SU-DHL-6 (cell line): ENCODE measurements at regions not wholly inside any gene's neighbourhood (a gene's known extent, or its start where the extent isn't known, plus 50 kb on each side); places are given as distances from the start of the nearest gene placed in this dataset.

Source experiments
- H2AFZ ChIP-seq: fragments of 200-600 bp; sonication (generic); 2 replicates; pipeline ENCODE4 v1.6.1; 2014; ENCODE audit warnings: low read depth, mild to moderate bottlenecking, moderate library complexity, mixed read lengths, antibody characterized with exemption, low read length; ENCODE audit not compliant: severe bottlenecking
- H3F3A ChIP-seq: fragments of 200-600 bp; shearing (Covaris generic); 2 replicates; pipeline ENCODE4 v1.6.0; 2016; ENCODE audit warnings: antibody characterized with exemption, mild to moderate bottlenecking; ENCODE audit not compliant: insufficient read depth
- H3K27ac ChIP-seq: fragments of 200-600 bp; sonication (generic); 2 replicates; pipeline ENCODE4 v1.5.1; 2016; ENCODE audit warnings: low read depth, mild to moderate bottlenecking, low read length, moderate library complexity, mixed read lengths
- H3K27me3 ChIP-seq: fragments of 200-600 bp; sonication (generic), shearing (Covaris generic); 2 replicates; pipeline ENCODE4 v1.6.0; 2014; ENCODE audit warnings: mild to moderate bottlenecking, low read length
- H3K36me3 ChIP-seq: fragments of 200-600 bp; sonication (generic); 2 replicates; pipeline ENCODE4 v1.6.1; 2014; ENCODE audit warnings: mild to moderate bottlenecking, low read length, mixed read lengths
- H3K4me2 ChIP-seq: fragments of 300-600, 200-600 bp; shearing (Covaris generic), sonication (generic); 2 replicates; pipeline ENCODE4 v1.6.0; 2014; ENCODE audit warnings: low read length, low read depth, mild to moderate bottlenecking; ENCODE audit not compliant: poor library complexity, severe bottlenecking
- H3K4me3 ChIP-seq: fragments of 200-600 bp; sonication (generic); 2 replicates; pipeline ENCODE4 v1.5.1; 2014; ENCODE audit warnings: antibody characterized with exemption, low read length, mild to moderate bottlenecking, mixed read lengths; ENCODE audit not compliant: insufficient read depth, poor library complexity, severe bottlenecking
- H3K79me2 ChIP-seq: fragments of 200-600 bp; sonication (generic); 2 replicates; pipeline ENCODE4 v1.6.1; 2014; ENCODE audit warnings: mild to moderate bottlenecking, low read length, moderate library complexity; ENCODE audit not compliant: insufficient read depth
- H3K9ac ChIP-seq: fragments of 200-600 bp; sonication (generic); 2 replicates; pipeline ENCODE4 v1.7.0; 2014; ENCODE audit warnings: mild to moderate bottlenecking, low read length
- H3K9me2 ChIP-seq: fragments of 200-600 bp; sonication (generic); replicated peaks from 2 replicates; pipeline ENCODE4 v1.6.1; 2014; ENCODE audit warnings: low read length; ENCODE audit not compliant: insufficient read depth
- H3K9me3 ChIP-seq: fragments of 200-600 bp; sonication (generic); 2 replicates; pipeline ENCODE4 v1.6.1; 2014; ENCODE audit warnings: low read length, mixed read lengths; ENCODE audit not compliant: insufficient read depth
- H4K20me1 ChIP-seq: fragments of 200-600 bp; sonication (generic); 2 replicates; pipeline ENCODE4 v1.6.1; 2014; ENCODE audit warnings: low read depth, mild to moderate bottlenecking, antibody characterized with exemption, low read length, moderate library complexity, mixed read lengths
- EZH2phosphoT487 ChIP-seq: fragments of 200-600 bp; sonication (generic), shearing (Covaris generic); conservative IDR thresholded peaks from 2 replicates; pipeline ENCODE4 v1.6.1; 2018; ENCODE audit warnings: mild to moderate bottlenecking, antibody characterized with exemption, low read length, moderate library complexity, mixed read lengths
- TF ChIP-seq, protein P1 (sequence below): fragments of 200-600 bp; sonication (generic); IDR thresholded peaks from one replicate; pipeline ENCODE4 v1.5.1; 2017; ENCODE audit warnings: antibody characterized with exemption, mild to moderate bottlenecking, low read length, moderate library complexity; ENCODE audit not compliant: insufficient read depth, poor library complexity, severe bottlenecking

DNA sequence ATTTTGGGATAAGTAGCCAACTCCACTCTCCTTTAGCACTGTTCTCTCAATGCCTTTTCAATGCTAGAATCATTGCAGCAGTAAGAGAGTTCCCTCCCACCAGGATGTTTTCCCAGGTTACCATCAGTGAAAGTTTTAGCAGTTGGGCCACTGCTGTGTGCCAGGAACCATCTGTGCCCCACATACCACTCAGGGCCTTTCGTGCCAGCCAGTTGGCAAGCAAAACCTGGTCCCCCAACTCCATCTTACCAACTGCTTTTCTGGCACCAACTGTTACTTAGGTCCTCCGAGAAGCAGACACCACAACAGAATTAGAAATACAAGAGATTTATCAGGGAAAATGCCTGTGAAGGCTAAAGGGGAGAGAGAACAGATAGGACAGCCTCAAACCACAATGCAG, 533.4 kb upstream of the NBEA start:
- Histone ChIP-seq H4K20me1 (no peaks in the 10 kb centered on the region), H3K27me3 (no peaks in the 10 kb centered on the region), H2AFZ (no peak overlapping the region), H3K9me3 (no peaks in the 10 kb centered on the region), H3K9ac (no peak overlapping the region), H3K36me3 (no peaks in the 10 kb centered on the region), H3K9me2 (no peaks in the 10 kb centered on the region), H3K27ac (no peak overlapping the region), H3K4me3 (no peak overlapping the region), H3K79me2 (no peaks in the 10 kb centered on the region), H3F3A (no peaks in the 10 kb centered on the region), H3K4me2 (no peak overlapping the region)
- no peak for TF ChIP-seq EZH2phosphoT487
- TF ChIP-seq, protein P1, sequence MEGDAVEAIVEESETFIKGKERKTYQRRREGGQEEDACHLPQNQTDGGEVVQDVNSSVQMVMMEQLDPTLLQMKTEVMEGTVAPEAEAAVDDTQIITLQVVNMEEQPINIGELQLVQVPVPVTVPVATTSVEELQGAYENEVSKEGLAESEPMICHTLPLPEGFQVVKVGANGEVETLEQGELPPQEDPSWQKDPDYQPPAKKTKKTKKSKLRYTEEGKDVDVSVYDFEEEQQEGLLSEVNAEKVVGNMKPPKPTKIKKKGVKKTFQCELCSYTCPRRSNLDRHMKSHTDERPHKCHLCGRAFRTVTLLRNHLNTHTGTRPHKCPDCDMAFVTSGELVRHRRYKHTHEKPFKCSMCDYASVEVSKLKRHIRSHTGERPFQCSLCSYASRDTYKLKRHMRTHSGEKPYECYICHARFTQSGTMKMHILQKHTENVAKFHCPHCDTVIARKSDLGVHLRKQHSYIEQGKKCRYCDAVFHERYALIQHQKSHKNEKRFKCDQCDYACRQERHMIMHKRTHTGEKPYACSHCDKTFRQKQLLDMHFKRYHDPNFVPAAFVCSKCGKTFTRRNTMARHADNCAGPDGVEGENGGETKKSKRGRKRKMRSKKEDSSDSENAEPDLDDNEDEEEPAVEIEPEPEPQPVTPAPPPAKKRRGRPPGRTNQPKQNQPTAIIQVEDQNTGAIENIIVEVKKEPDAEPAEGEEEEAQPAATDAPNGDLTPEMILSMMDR, result no peak

DNA sequence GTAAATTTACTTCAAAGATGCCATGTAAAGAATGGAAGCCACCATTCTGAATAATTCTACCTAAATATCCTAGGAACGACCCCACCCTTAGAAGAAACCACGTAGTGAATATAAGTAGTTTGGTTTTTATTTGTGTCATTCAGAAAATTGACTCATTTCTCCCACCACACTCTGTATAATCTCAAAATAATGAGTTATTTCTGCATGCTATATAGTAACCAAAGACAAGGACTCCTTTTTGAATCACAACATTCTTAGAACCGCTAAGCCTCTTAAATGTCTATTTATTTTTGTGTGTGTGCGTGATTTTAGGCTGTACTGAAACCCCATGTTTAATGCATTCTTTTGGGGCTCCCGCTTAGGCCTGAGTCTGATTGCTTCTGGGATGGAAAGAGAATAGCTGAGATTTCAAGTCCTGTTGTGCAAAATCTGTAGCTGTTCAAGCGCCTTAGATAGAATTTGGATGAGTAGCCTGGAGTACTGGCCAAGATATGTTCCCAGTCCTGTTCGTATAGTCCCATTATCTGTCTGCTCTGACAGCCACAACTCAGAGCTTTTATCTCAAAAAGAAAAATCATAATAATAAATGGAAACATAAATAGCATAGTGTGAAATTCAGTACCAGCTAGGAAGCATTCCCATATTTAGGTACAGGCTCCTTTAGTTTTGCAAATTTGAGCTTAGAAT, 532.4 kb upstream of the NBEA start:
- no peaks in the 10 kb centered on the region for H3K36me3 ChIP-seq
- no peak overlapping the region for H3K27ac ChIP-seq
- no peaks in the 10 kb centered on the region for H3K79me2 ChIP-seq
- H3K9me3 ChIP-seq, result no peaks in the 10 kb centered on the region
- H3K4me2 ChIP-seq, result no peak overlapping the region
- no peak overlapping the region for H3K9ac ChIP-seq
- H3F3A ChIP-seq, result no peaks in the 10 kb centered on the region
- H3K27me3 ChIP-seq, result no peaks in the 10 kb centered on the region
- H4K20me1 ChIP-seq, result no peaks in the 10 kb centered on the region
- H3K9me2 ChIP-seq, result no peaks in the 10 kb centered on the region
- H3K4me3 ChIP-seq, result no peak overlapping the region
- TF ChIP-seq, protein P1, result no peak
- H2AFZ ChIP-seq, result no peak overlapping the region

DNA sequence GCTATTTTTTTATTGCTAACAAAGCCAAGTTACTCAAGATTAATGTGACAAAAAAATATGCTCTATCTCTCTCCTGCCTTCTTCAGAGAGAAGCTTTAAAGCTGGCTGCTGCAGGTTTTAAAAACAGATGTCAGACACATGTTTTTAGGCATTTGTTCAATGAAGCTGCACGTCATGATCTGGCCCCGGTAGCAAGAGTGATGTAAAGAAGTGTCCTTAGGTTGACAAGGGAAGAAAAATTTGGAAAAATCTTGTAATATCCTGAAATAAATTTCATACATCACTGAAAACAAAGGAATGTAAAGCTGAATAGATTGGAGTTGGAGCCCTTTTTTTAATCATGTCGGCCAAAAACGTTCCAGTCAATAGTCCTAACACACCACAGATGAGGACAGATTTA, 531.4 kb upstream of the NBEA start:
- no peak overlapping the region for H3K9ac ChIP-seq
- H3K4me3 ChIP-seq, result no peak overlapping the region
- no peak overlapping the region for H3K27ac ChIP-seq
- no peak overlapping the region for H2AFZ ChIP-seq
- TF ChIP-seq, protein P1, result no peak
- TF ChIP-seq EZH2phosphoT487, result no peak
- H3K4me2 ChIP-seq, result no peak overlapping the region
- H3F3A ChIP-seq, result no peaks in the 10 kb centered on the region
- no peaks in the 10 kb centered on the region for H3K27me3 ChIP-seq
- no peaks in the 10 kb centered on the region for H3K79me2 ChIP-seq
- no peaks in the 10 kb centered on the region for H3K9me3 ChIP-seq
- H4K20me1 ChIP-seq, result no peaks in the 10 kb centered on the region
- H3K36me3 ChIP-seq, result no peaks in the 10 kb centered on the region
- no peaks in the 10 kb centered on the region for H3K9me2 ChIP-seq
